ENCODE measurements at regions not wholly inside any gene's neighbourhood (a gene's known extent, or its start where the extent isn't known, plus 50 kb on each side); places are given as distances from the start of the nearest gene placed in this dataset.

DNA sequence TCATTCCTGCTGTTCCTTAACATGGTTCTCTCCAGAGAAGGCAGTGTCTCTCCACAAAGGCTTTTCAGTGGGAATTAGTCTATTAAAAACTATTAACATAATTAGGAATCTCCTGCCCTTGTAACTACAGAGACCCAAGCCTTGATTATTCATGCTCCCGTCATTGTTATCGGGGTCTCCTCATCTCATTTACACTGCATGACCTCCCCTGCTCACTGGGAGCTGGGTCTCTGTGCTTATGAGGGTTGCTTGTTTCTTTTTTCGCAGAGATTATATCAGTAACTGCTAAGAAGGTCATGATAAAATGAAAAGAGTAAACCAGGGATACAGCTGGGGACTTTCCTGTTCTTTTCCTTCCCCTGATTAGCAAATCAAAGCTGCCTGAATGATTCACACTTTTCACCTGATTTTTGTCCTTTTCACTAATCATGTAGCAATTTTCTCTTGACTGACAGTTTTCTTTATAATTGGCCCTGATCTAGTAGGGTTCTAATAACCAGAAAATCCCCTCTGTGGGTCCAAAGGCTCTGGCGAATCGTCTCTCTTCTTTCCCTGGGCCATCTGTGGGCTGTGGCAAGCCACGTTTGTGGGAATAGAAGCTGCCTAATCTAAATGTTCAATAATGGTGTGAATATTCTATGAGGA is 116.5 kb upstream of the BARHL2 start:
- H3K4me3 ChIP-seq (ENCODE audit: low read length in 2 of 2): no peak overlapping the region
- ATAC-seq (ENCODE audit: low FRiP score) (no peak), DNase-seq (no peak)
- peaks cover 3% of the 10 kb centered on the region for H3K9me3 ChIP-seq (ENCODE audit: control insufficient read depth, low read length)
- intact Hi-C loops (cut with DNase I): no loop called here
- H3K36me3 ChIP-seq (ENCODE audit: control insufficient read depth in 1 of 2, insufficient read depth in 2 of 2, low read length in 1 of 2): no peaks in the 10 kb centered on the region
- H3K27me3 ChIP-seq (ENCODE audit: control insufficient read depth in 1 of 2, insufficient read depth in 2 of 2, low read length in 1 of 2): peaks cover 0 to 6% of the 10 kb centered on the region in 2 donors
- no peak overlapping the region for H3K27ac ChIP-seq (ENCODE audit: low read depth in 1 of 2, low read length in 2 of 2)
- H3K4me1 ChIP-seq (ENCODE audit: control insufficient read depth in 1 of 2, insufficient read depth in 2 of 2, low read length in 2 of 2): no peaks in the 10 kb centered on the region
- 54 to 58% methylated on average over 6 of the region's 6 CpGs for WGBS, 2 donors

DNA sequence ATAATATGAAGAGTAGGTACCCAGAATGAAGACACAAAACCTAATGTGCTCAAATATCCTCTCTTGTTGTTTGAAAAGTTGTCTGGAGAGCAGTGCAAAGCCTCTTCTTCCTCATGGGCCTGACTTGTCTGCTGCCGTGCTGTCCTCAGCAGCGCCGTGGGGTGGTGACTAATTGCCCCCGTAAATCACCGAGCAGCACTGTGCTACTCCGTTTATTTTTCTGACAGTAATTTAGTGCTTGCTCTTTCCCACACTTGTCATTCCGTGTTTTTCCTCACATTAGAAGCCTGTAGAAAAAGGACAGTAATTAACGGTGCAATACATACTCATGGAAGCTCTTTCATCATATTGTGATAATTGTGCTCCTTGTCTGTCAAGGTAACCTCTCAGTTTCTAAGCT is 114.8 kb upstream of the BARHL2 start:
- Histone ChIP-seq H3K9me3 (ENCODE audit: control insufficient read depth, low read length) (peaks cover 3% of the 10 kb centered on the region), H3K27me3 (ENCODE audit: control insufficient read depth in 1 of 2, insufficient read depth in 2 of 2, low read length in 1 of 2) (peaks cover 0 to 6% of the 10 kb centered on the region in 2 donors), H3K4me1 (ENCODE audit: control insufficient read depth in 1 of 2, insufficient read depth in 2 of 2, low read length in 2 of 2) (no peaks in the 10 kb centered on the region), H3K4me3 (ENCODE audit: low read length in 2 of 2) (no peak overlapping the region), H3K27ac (ENCODE audit: low read depth in 1 of 2, low read length in 2 of 2) (no peak overlapping the region), H3K36me3 (ENCODE audit: control insufficient read depth in 1 of 2, insufficient read depth in 2 of 2, low read length in 1 of 2) (no peaks in the 10 kb centered on the region)
- DNase-seq (no peak), ATAC-seq (ENCODE audit: low FRiP score) (no peak)
- intact Hi-C loops (cut with DNase I): no loop called here
- WGBS, 2 donors: 37 to 68% methylated on average over 8 of the region's 8 CpGs

DNA sequence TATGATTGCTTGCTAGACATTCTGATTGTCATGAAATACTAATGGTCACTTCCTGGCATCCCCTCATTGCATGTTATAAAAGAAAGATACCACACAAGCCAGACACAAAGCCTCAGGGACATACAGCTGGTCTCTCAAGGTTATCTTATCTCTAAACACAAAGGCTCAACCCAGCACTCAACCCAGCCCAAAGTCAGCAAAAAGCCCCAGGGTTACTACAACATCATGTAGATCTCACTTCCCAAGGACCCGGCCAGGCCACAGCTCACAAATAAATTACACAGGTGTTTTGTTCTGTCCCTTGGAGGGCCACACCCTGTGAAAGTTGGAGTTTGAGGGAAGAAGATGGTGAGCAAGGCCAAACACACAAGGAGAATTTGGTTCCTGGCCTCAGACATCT is 109.7 kb upstream of the BARHL2 start:
- no peaks in the 10 kb centered on the region for H3K36me3 ChIP-seq (ENCODE audit: control insufficient read depth in 1 of 2, insufficient read depth in 2 of 2, low read length in 1 of 2)
- H3K4me1 ChIP-seq (ENCODE audit: control insufficient read depth in 1 of 2, insufficient read depth in 2 of 2, low read length in 2 of 2): no peaks in the 10 kb centered on the region
- intact Hi-C loops (cut with DNase I): no loop called here
- 73 to 80% methylated on average over 1 of the region's 1 CpG for WGBS, 2 donors
- no peak overlapping the region for H3K4me3 ChIP-seq (ENCODE audit: low read length in 2 of 2)
- no peaks in the 10 kb centered on the region for H3K9me3 ChIP-seq (ENCODE audit: control insufficient read depth, low read length)
- DNase-seq (no peak), ATAC-seq (ENCODE audit: low FRiP score) (no peak)
- no peaks in the 10 kb centered on the region for H3K27me3 ChIP-seq (ENCODE audit: control insufficient read depth in 1 of 2, insufficient read depth in 2 of 2, low read length in 1 of 2)
- no peak overlapping the region for H3K27ac ChIP-seq (ENCODE audit: low read depth in 1 of 2, low read length in 2 of 2)

DNA sequence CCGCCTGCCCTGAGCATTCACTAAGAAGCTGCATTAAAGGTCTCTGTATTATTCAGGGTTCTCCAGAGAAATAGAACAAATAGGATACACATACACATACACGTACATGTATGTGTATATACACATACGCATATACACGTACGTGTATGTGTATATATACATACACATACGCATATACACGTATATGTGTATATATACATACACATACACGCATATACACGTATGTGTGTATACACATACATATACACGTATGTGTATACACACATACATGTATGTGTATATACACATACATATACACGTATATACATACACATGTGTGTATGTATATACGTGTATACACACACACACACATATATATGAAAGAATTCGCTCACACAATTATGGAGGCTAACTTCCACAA is 108.9 kb upstream of the BARHL2 start:
- intact Hi-C loops (cut with DNase I): no loop called here
- WGBS, 2 donors: 79 to 84% methylated on average over 13 of the region's 13 CpGs
- DNase-seq: no peak

DNA sequence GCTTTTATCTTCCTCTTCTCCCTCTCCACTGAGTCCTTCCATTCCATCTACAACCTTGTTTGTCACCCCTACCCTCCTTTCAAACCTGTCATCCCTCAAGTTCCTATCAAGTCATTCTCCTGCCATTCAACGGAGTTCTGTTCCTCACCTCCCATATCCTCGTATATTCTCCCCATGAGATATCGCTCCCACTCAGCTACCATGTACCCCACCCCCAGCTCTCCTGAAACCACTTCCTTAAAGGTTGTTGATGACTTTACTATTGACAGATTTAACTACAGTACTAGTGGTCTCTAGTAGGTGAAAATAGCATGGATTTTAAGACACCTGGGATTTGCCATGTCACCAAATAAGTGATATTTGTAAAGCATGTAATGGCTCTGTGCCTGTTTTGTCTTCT is 107.4 kb upstream of the BARHL2 start:
- Histone ChIP-seq H3K27me3 (ENCODE audit: control insufficient read depth in 1 of 2, insufficient read depth in 2 of 2, low read length in 1 of 2) (no peaks in the 10 kb centered on the region), H3K36me3 (ENCODE audit: control insufficient read depth in 1 of 2, insufficient read depth in 2 of 2, low read length in 1 of 2) (no peaks in the 10 kb centered on the region), H3K27ac (ENCODE audit: low read depth in 1 of 2, low read length in 2 of 2) (no peak overlapping the region), H3K9me3 (ENCODE audit: control insufficient read depth, low read length) (no peaks in the 10 kb centered on the region), H3K4me3 (ENCODE audit: low read length in 2 of 2) (no peak overlapping the region), H3K4me1 (ENCODE audit: control insufficient read depth in 1 of 2, insufficient read depth in 2 of 2, low read length in 2 of 2) (no peaks in the 10 kb centered on the region)
- WGBS, 2 donors: 74 to 83% methylated on average over 3 of the region's 3 CpGs
- intact Hi-C loops (cut with DNase I): no loop called here
- ATAC-seq (ENCODE audit: low FRiP score) (no peak), DNase-seq (no peak)

More for the DNA sequence above, 108.9 kb upstream of the BARHL2 start:
- no peak for ATAC-seq (ENCODE audit: low FRiP score)
- Histone ChIP-seq H3K36me3 (ENCODE audit: control insufficient read depth in 1 of 2, insufficient read depth in 2 of 2, low read length in 1 of 2) (no peaks in the 10 kb centered on the region), H3K27me3 (ENCODE audit: control insufficient read depth in 1 of 2, insufficient read depth in 2 of 2, low read length in 1 of 2) (no peaks in the 10 kb centered on the region), H3K4me3 (ENCODE audit: low read length in 2 of 2) (no peak overlapping the region), H3K9me3 (ENCODE audit: control insufficient read depth, low read length) (no peaks in the 10 kb centered on the region), H3K4me1 (ENCODE audit: control insufficient read depth in 1 of 2, insufficient read depth in 2 of 2, low read length in 2 of 2) (no peaks in the 10 kb centered on the region), H3K27ac (ENCODE audit: low read depth in 1 of 2, low read length in 2 of 2) (no peak overlapping the region)

DNA sequence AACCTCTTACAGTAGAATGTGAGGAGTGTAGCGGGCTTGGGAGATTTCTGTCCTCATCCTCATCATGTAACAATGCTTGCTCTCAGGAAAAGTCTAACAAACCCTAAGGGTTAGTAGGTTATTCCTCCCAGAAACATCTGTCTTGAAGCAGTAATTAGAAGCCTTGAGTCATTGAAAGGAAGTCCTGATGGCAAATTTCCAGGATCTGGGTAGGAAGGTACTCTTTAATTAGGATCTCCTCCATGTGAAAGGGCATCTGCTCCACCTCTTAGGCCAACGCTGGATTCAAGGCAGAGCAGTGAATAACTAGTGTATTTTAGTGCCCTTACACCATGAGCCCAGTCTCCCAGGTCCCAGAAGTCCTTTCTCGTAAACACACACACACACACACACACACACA is 106.6 kb upstream of the BARHL2 start:
- Histone ChIP-seq H3K4me3 (ENCODE audit: low read length in 2 of 2) (no peak overlapping the region), H3K27ac (ENCODE audit: low read depth in 1 of 2, low read length in 2 of 2) (no peak overlapping the region), H3K9me3 (ENCODE audit: control insufficient read depth, low read length) (no peaks in the 10 kb centered on the region), H3K27me3 (ENCODE audit: control insufficient read depth in 1 of 2, insufficient read depth in 2 of 2, low read length in 1 of 2) (no peaks in the 10 kb centered on the region), H3K36me3 (ENCODE audit: control insufficient read depth in 1 of 2, insufficient read depth in 2 of 2, low read length in 1 of 2) (no peaks in the 10 kb centered on the region), H3K4me1 (ENCODE audit: control insufficient read depth in 1 of 2, insufficient read depth in 2 of 2, low read length in 2 of 2) (no peaks in the 10 kb centered on the region)
- no peak for DNase-seq
- no peak for ATAC-seq (ENCODE audit: low FRiP score)
- WGBS, 2 donors: 80 to 85% methylated on average over 3 of the region's 3 CpGs
- intact Hi-C loops (cut with DNase I): no loop called here

DNA sequence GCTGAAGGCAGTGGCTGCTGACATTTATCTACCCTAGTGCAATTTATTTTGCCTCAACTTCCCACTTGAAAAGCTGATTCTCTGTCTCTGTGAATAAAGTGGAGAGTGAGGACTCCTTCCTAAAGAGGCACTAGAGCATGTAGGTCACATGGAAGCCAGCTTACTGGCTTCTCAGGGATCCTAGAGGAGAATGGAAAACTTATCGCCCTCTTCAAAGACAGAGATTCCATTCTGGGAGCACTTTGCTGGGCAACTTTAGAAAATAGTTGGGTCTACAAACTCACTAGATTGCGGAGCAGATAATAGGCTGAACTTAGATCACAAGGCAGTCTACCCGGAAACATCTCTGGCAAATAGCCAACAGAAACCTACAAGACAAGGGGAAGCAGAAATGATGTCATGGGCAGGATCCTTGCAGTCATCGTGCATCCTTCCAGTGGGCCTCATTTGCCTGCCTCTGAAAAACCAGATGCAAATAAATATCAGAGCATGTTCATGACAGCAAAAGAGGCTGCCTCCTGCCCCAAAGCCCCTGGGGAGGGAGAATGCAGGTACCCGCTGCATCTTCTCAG is 104.8 kb upstream of the BARHL2 start:
- DNase-seq (no peak), ATAC-seq (ENCODE audit: low FRiP score) (no peak)
- no peaks in the 10 kb centered on the region for H3K36me3 ChIP-seq (ENCODE audit: control insufficient read depth in 1 of 2, insufficient read depth in 2 of 2, low read length in 1 of 2)
- no peaks in the 10 kb centered on the region for H3K27me3 ChIP-seq (ENCODE audit: control insufficient read depth in 1 of 2, insufficient read depth in 2 of 2, low read length in 1 of 2)
- H3K4me1 ChIP-seq (ENCODE audit: control insufficient read depth in 1 of 2, insufficient read depth in 2 of 2, low read length in 2 of 2): no peaks in the 10 kb centered on the region
- WGBS, 2 donors: 80% methylated on average over 5 of the region's 5 CpGs
- intact Hi-C loops (cut with DNase I): no loop called here
- H3K4me3 ChIP-seq (ENCODE audit: low read length in 2 of 2): no peak overlapping the region
- no peak overlapping the region for H3K27ac ChIP-seq (ENCODE audit: low read depth in 1 of 2, low read length in 2 of 2)
- no peaks in the 10 kb centered on the region for H3K9me3 ChIP-seq (ENCODE audit: control insufficient read depth, low read length)

DNA sequence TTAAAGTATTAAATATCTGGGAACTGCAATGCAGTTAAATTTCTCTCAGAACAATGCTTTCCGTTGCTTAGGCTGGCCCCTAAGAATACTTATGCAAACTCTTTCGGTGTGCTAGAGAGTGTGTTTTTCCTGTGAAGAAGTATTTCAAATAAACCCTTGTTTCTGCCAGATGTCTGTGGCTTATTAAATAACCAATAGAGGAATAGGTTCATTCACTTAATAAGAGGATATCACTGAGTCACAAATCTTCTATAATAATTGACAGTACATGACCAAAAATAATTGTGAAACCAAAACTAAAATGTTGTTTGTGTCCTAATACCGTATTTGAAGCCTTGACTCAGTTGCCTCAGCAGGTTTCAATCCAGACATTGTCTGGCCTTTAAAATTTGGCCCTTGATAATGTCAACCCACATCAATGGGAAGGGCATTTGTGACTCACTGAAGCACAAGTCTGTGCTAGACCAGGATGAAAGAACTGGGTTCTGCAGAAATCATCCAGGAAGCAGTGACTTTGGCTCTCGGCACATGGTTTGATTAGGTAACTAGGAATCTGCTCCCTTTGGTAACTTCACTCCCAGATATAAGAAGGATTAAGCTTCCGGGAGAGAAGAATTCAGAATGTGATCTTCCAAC is 104.2 kb upstream of the BARHL2 start:
- Histone ChIP-seq H3K36me3 (ENCODE audit: control insufficient read depth in 1 of 2, insufficient read depth in 2 of 2, low read length in 1 of 2) (no peaks in the 10 kb centered on the region), H3K4me1 (ENCODE audit: control insufficient read depth in 1 of 2, insufficient read depth in 2 of 2, low read length in 2 of 2) (no peaks in the 10 kb centered on the region), H3K27me3 (ENCODE audit: control insufficient read depth in 1 of 2, insufficient read depth in 2 of 2, low read length in 1 of 2) (no peaks in the 10 kb centered on the region), H3K27ac (ENCODE audit: low read depth in 1 of 2, low read length in 2 of 2) (no peak overlapping the region), H3K4me3 (ENCODE audit: low read length in 2 of 2) (no peak overlapping the region), H3K9me3 (ENCODE audit: control insufficient read depth, low read length) (no peaks in the 10 kb centered on the region)
- intact Hi-C loops (cut with DNase I): no loop called here
- WGBS, 2 donors: 73 to 76% methylated on average over 5 of the region's 5 CpGs
- ATAC-seq (ENCODE audit: low FRiP score) (no peak), DNase-seq (no peak)

DNA sequence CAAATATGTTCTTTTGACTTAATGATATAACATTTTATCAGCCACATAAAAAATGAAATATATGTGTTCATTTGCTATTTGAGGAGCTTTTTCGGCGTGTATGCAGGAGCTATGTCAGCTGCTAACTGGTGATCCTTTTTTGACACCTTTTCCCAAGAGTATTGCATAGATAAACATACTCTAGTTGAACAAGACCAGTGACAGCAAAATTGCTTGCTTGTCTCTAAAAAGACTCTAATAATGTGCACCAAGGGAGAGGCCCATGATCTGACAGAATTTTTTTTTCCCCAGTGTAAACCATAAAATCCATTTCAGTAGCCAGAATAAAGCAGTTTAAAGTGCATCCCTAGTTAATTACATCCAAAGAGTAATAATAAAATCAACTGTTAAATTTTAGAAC is 103.6 kb upstream of the BARHL2 start:
- H3K9me3 ChIP-seq (ENCODE audit: control insufficient read depth, low read length): no peaks in the 10 kb centered on the region
- no peaks in the 10 kb centered on the region for H3K36me3 ChIP-seq (ENCODE audit: control insufficient read depth in 1 of 2, insufficient read depth in 2 of 2, low read length in 1 of 2)
- H3K4me3 ChIP-seq (ENCODE audit: low read length in 2 of 2): no peak overlapping the region
- H3K27me3 ChIP-seq (ENCODE audit: control insufficient read depth in 1 of 2, insufficient read depth in 2 of 2, low read length in 1 of 2): no peaks in the 10 kb centered on the region
- intact Hi-C loops (cut with DNase I): no loop called here
- WGBS, 2 donors: 50 to 67% methylated on average over 2 of the region's 2 CpGs
- no peak for ATAC-seq (ENCODE audit: low FRiP score)
- H3K4me1 ChIP-seq (ENCODE audit: control insufficient read depth in 1 of 2, insufficient read depth in 2 of 2, low read length in 2 of 2): no peaks in the 10 kb centered on the region
- H3K27ac ChIP-seq (ENCODE audit: low read depth in 1 of 2, low read length in 2 of 2): no peak overlapping the region
- no peak for DNase-seq
